ENCODE measurements at regions not wholly inside any gene's neighbourhood (a gene's known extent, or its start where the extent isn't known, plus 50 kb on each side); places are given as distances from the start of the nearest gene placed in this dataset.

DNA sequence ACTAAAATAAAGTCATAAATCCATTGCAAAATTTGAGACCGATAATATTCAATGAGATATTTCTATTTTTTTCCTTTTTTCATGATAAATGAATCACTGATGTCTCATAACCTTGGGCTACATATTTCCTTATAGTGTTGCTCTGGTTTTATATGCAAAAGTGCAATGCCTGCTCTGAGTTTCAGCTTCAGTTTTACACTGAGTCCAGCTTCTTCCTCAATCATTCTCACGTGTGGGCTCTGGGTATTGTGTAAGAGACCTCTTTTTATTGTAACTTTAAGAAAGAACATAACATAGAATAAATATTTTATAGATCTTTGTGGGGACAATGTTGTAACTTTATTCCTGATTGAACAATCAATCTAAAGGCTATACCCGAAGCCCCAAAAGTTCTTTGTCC, 280.2 kb upstream of the EDNRB start:
- no peaks in the 10 kb centered on the region for H4K20me1 ChIP-seq (ENCODE audit: insufficient read depth, poor library complexity, severe bottlenecking)
- no peaks in the 10 kb centered on the region for H3K9me3 ChIP-seq (ENCODE audit: low read depth)
- WGBS (ENCODE audit: low lambda C conversion rate, missing lambda C conversion rate) = 82% methylated on average over 3 of the region's 3 CpGs
- no peak overlapping the region for H2AFZ ChIP-seq
- no peaks in the 10 kb centered on the region for H3K4me1 ChIP-seq (ENCODE audit: insufficient read depth)
- no peaks in the 10 kb centered on the region for H3K36me3 ChIP-seq (replicated peaks; ENCODE audit: insufficient read depth, low read depth)
- H3K4me3 ChIP-seq = no peak overlapping the region
- DNase-seq (ENCODE audit: low spot score) = no peak
- TF ChIP-seq EZH2 (IDR thresholded peaks at IDR 0.05; ENCODE audit: borderline replicate concordance) (no peak), EZH2phosphoT487 (IDR thresholded peaks at IDR 0.05; ENCODE audit: low read depth, severe bottlenecking, unreplicated experiment) (no peak), CTCF (IDR thresholded peaks at IDR 0.05; ENCODE audit: poor library complexity) (no peak)
- no peak overlapping the region for H3K4me2 ChIP-seq
- H3K79me2 ChIP-seq = no peaks in the 10 kb centered on the region
- H3K27me3 ChIP-seq = no peaks in the 10 kb centered on the region
- no peaks in the 10 kb centered on the region for H3K9me2 ChIP-seq (replicated peaks; ENCODE audit: insufficient read depth)
- H3K27ac ChIP-seq = no peak overlapping the region

DNA sequence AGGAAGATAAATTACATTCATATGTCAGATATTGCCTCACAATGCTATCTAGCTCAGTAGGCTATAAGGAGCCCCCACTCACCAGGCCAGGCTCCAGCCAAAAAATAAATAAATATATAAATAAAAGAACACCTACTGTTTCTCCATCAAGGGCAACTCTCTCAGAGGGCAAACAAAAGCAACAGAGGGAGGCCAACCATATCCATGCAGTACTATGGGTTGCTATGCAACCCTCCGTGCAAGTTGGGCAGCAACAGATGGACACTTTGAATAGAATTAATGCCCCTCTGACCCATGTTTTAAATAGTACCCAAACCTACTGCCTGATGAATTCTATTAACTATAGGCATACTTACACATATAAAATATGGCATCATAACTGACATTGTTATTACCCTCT, 279.8 kb upstream of the EDNRB start:
- WGBS (ENCODE audit: low lambda C conversion rate, missing lambda C conversion rate) = 90% methylated on average over 1 of the region's 1 CpG
- Histone ChIP-seq H3K4me3 (no peak overlapping the region), H3K4me2 (no peak overlapping the region), H3K27me3 (no peaks in the 10 kb centered on the region), H3K9me3 (ENCODE audit: low read depth) (no peaks in the 10 kb centered on the region), H4K20me1 (ENCODE audit: insufficient read depth, poor library complexity, severe bottlenecking) (no peaks in the 10 kb centered on the region), H3K27ac (no peak overlapping the region), H3K36me3 (replicated peaks; ENCODE audit: insufficient read depth, low read depth) (no peaks in the 10 kb centered on the region), H3K4me1 (ENCODE audit: insufficient read depth) (no peaks in the 10 kb centered on the region), H3K79me2 (no peaks in the 10 kb centered on the region), H3K9me2 (replicated peaks; ENCODE audit: insufficient read depth) (no peaks in the 10 kb centered on the region), H2AFZ (no peak overlapping the region)
- no peak for DNase-seq (ENCODE audit: low spot score)
- TF ChIP-seq CTCF (IDR thresholded peaks at IDR 0.05; ENCODE audit: poor library complexity) (no peak), EZH2 (IDR thresholded peaks at IDR 0.05; ENCODE audit: borderline replicate concordance) (no peak), EZH2phosphoT487 (IDR thresholded peaks at IDR 0.05; ENCODE audit: low read depth, severe bottlenecking, unreplicated experiment) (no peak)

GRCh38 chr13:78197231-78197630, 278.6 kb upstream of the EDNRB start:
- DNase-seq (ENCODE audit: low spot score) = no peak
- H3K27ac ChIP-seq = no peak overlapping the region
- TF ChIP-seq CTCF (IDR thresholded peaks at IDR 0.05; ENCODE audit: poor library complexity) (no peak), EZH2phosphoT487 (IDR thresholded peaks at IDR 0.05; ENCODE audit: low read depth, severe bottlenecking, unreplicated experiment) (no peak), EZH2 (IDR thresholded peaks at IDR 0.05; ENCODE audit: borderline replicate concordance) (no peak)
- H3K79me2 ChIP-seq = no peaks in the 10 kb centered on the region
- H4K20me1 ChIP-seq (ENCODE audit: insufficient read depth, poor library complexity, severe bottlenecking) = no peaks in the 10 kb centered on the region
- H3K9me2 ChIP-seq (replicated peaks; ENCODE audit: insufficient read depth) = no peaks in the 10 kb centered on the region
- no peaks in the 10 kb centered on the region for H3K36me3 ChIP-seq (replicated peaks; ENCODE audit: insufficient read depth, low read depth)
- H2AFZ ChIP-seq = no peak overlapping the region
- WGBS (ENCODE audit: low lambda C conversion rate, missing lambda C conversion rate) = 90% methylated on average over 5 of the region's 5 CpGs
- H3K27me3 ChIP-seq = no peaks in the 10 kb centered on the region
- H3K4me3 ChIP-seq = no peak overlapping the region
- no peak overlapping the region for H3K4me2 ChIP-seq
- H3K9me3 ChIP-seq (ENCODE audit: low read depth) = no peaks in the 10 kb centered on the region
- no peaks in the 10 kb centered on the region for H3K4me1 ChIP-seq (ENCODE audit: insufficient read depth)

Data from hepatocyte (in vitro differentiated cells).